Thyroid gland (tissue), 4 donors: ENCODE measurements at regions not wholly inside any gene's neighbourhood (a gene's known extent, or its start where the extent isn't known, plus 50 kb on each side); places are given as distances from the start of the nearest gene placed in this dataset.
"Not testable (repeated sequence)": the region's sequence is repeated elsewhere in the genome, so short reads cannot be mapped to it uniquely, and the experiment has no call there.

Source experiments
- DNase-seq, 2 donors: peaks; one replicate each; pipeline ENCODE4 v3.0.0-alpha.2; 2019
- H3K27ac ChIP-seq, 3 donors: fragments of 200-600 bp; sonication (generic); 1 replicate in 2 of 3; 2 replicates in 1 of 3; pipeline ENCODE4 v1.5.1; 2016 to 2019; ENCODE audit warnings: mild to moderate bottlenecking in 1 of 3, moderate library complexity in 1 of 3
- H3K27me3 ChIP-seq: fragments of 200-600 bp; sonication (generic); one replicate; pipeline ENCODE4 v1.5.1; 2019
- H3K36me3 ChIP-seq, 2 donors: fragments of 200-600 bp; sonication (generic); one replicate each; pipeline ENCODE4 v1.5.1; 2016 to 2019
- H3K4me1 ChIP-seq, 2 donors: fragments of 200-600 bp; sonication (generic); one replicate each; pipeline ENCODE4 v1.5.1; 2017 to 2019
- H3K4me3 ChIP-seq, 3 donors: fragments of 200-600 bp; sonication (generic); replicated peaks in 1 of 3; 1 replicate in 2 of 3; 2 replicates in 1 of 3; pipeline ENCODE4 v1.5.1; 2016; ENCODE audit warnings: mild to moderate bottlenecking in 1 of 3
- H3K9me3 ChIP-seq: fragments of 200-600 bp; sonication (generic); one replicate; pipeline ENCODE4 v1.5.1; 2017
- CTCF ChIP-seq, 6 experiments: fragments of 200-600 bp in 3 of 6; fragments of 450-650 bp in 3 of 6; sonication (generic) in 3 of 6; IDR thresholded peaks; one replicate each; pipeline ENCODE4 v1.5.1; 2016 to 2019; ENCODE audit warnings: antibody characterized with exemption in 6 of 6, mild to moderate bottlenecking in 2 of 6, inconsistent platforms in 1 of 6, moderate library complexity in 1 of 6
- POLR2A ChIP-seq, 2 donors: fragments of 450-650 bp; IDR thresholded peaks; one replicate each; pipeline ENCODE4 v1.6.1; 2017; ENCODE audit warnings: antibody characterized with exemption in 2 of 2, mild to moderate bottlenecking in 2 of 2, moderate library complexity in 1 of 2
- WGBS, 2 donors: methylation state at CpG; one replicate each; pipeline ENCODE4 v1.1.5; 2017; 5-methylcytosine and 5-hydroxymethylcytosine counted together
- intact Hi-C: fragments of 100-400 bp; cut with DNase I; formaldehyde crosslinking; loops from one replicate; pipeline ENCODE4 v1.15.1; 2023

- intact Hi-C loops, result no loop called here
- H3K36me3 ChIP-seq, result no peaks in the 10 kb centered on the region
- H3K27me3 ChIP-seq, result no peaks in the 10 kb centered on the region
- no peak overlapping the region for H3K27ac ChIP-seq
- H3K4me1 ChIP-seq, result no peaks in the 10 kb centered on the region
- no peaks in the 10 kb centered on the region for H3K9me3 ChIP-seq
- DNase-seq, result no peak
- no peak overlapping the region for H3K4me3 ChIP-seq
- WGBS, 2 donors, result 85 to 89% methylated on average over 4 of the region's 4 CpGs
- no peak for TF ChIP-seq POLR2A (IDR thresholded peaks at IDR 0.05)
- no peak for TF ChIP-seq CTCF (IDR thresholded peaks at IDR 0.05)
These were observed 66.3 kb upstream of the IQSEC1 start for GRCh38 chr3:13139471-13140065.

DNA sequence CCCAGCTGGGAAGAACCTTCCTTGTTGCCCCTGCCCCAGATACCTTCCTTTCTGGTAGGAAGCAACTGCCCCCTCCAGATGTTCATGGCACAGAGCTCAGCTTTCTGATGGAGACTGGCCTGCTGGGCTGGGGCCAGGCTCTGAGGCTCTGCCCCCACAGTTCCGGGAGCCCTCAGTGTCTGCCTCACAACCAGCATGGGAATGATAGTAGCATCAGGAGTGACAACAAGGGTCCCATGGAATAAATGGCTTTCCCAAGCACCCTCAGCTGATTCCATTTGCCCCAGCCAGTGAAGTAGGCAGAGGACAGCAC is 65.6 kb upstream of the IQSEC1 start:
- Histone ChIP-seq H3K36me3 (no peaks in the 10 kb centered on the region), H3K9me3 (no peaks in the 10 kb centered on the region), H3K27ac (no peak overlapping the region), H3K4me1 (no peaks in the 10 kb centered on the region), H3K27me3 (no peaks in the 10 kb centered on the region), H3K4me3 (no peak overlapping the region)
- DNase-seq, result no peak
- 29 to 83% methylated on average over 1 of the region's 1 CpG for WGBS, 2 donors
- intact Hi-C loops, result no loop called here
- TF ChIP-seq POLR2A (IDR thresholded peaks at IDR 0.05), result no peak
- no peak for TF ChIP-seq CTCF (IDR thresholded peaks at IDR 0.05)

DNA sequence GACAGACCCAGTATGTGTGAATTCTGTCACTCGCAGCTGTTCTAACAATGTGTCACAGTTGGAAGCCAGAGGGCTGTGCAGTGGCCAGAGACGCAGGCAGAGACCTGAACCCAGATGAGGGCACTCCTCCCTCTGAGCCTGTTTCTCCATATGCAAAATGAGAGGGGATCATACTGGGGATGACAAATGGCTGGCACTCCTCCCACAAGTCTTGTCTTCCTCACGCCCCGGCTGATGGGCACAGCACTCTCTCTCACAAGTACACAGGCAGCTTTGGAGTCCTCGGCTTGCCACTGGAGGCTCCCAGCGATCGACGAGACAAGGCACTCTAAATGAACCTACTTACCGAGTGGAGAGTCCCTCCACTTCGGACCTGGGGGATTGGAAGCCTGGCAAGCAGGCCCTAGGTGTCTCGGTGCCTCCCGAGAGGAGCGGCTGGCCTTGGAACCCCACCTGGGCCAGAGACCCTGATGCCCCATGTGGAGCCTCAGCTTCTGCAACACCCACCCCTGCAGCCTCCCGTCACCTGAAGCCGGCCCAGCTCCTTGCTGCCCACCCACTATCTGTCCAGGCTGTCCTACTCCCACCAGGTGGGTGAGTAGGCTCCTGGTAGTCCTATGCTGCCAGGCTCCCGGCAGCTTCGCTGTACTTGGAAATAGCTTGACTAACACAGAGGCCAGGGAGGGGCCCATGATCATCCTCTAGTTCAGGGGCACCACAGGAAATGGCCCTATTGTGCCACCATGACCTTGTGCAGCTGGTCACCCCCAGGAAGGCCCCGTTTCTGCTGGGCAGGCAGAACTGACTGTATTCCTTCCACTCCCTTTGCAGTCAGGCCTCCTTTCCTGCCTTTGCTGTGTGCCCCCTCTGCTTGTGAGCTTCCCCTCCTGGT is 65.0 kb upstream of the IQSEC1 start:
- Histone ChIP-seq H3K36me3 (no peaks in the 10 kb centered on the region), H3K27me3 (no peaks in the 10 kb centered on the region), H3K4me1 (no peaks in the 10 kb centered on the region), H3K4me3 (no peak overlapping the region), H3K9me3 (no peaks in the 10 kb centered on the region), H3K27ac (no peak overlapping the region)
- no peak for DNase-seq
- intact Hi-C loops, result no loop called here
- no peak for TF ChIP-seq POLR2A (IDR thresholded peaks at IDR 0.05)
- TF ChIP-seq CTCF (IDR thresholded peaks at IDR 0.05), result no peak
- 66 to 70% methylated on average over 13 to 14 of the region's 18 CpGs for WGBS, 2 donors

- H3K27me3 ChIP-seq, H3K9me3 ChIP-seq, H3K4me3 ChIP-seq, H3K36me3 ChIP-seq, H3K27ac ChIP-seq, DNase-seq, intact Hi-C loops, H3K4me1 ChIP-seq: not testable (repeated sequence)
- WGBS, 2 donors, result 72 to 82% methylated on average over 6 of the region's 6 CpGs
These were observed 63.6 kb upstream of the IQSEC1 start for GRCh38 chr3:13136848-13137247.

- no peaks in the 10 kb centered on the region for H3K4me1 ChIP-seq
- H3K27ac ChIP-seq, result no peak overlapping the region
- H3K27me3 ChIP-seq, result no peaks in the 10 kb centered on the region
- H3K36me3 ChIP-seq, result no peaks in the 10 kb centered on the region
- TF ChIP-seq POLR2A (IDR thresholded peaks at IDR 0.05) (no peak), CTCF (IDR thresholded peaks at IDR 0.05) (no peak)
- H3K4me3 ChIP-seq, result no peak overlapping the region
- no peaks in the 10 kb centered on the region for H3K9me3 ChIP-seq
- DNase-seq, result no peak
- WGBS, 2 donors, result 71 to 76% methylated on average over 11 of the region's 11 CpGs
- intact Hi-C loops, result no loop called here
These were observed 63.2 kb upstream of the IQSEC1 start for GRCh38 chr3:13136426-13136825.
